ENCODE measurements at regions not wholly inside any gene's neighbourhood (a gene's known extent, or its start where the extent isn't known, plus 50 kb on each side); places are given as distances from the start of the nearest gene placed in this dataset. TPM values are rescaled to one million over a fixed set of nuclear protein-coding genes. Genes with fewer than 3 reads are reported as not detected.

DNA sequence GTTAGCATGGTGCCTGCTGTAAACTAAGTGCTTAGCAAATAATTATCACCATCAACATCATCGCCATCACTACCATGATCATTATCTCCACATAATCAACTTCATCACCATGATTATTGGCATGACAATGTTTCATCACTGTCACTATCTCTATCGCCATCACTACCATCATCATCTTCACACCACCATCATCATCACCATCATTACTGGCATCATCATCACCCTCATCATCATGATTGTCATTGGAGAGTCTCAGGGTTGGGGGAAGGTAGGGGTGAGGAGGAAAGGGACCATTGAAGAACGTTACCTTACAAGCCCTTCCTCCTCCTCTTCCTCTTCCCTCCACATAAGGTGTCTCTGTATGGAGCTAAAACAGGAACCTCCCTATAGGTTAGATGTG lies 54.9 kb upstream of the GPR26 start:
- DNase-seq = no peak

- DNase-seq = no peak
Measured at GRCh38 chr10:123611876-123612275, 54.3 kb upstream of the GPR26 start.

- DNase-seq = no peak
Measured at GRCh38 chr10:123613346-123613850, 52.8 kb upstream of the GPR26 start.

DNA sequence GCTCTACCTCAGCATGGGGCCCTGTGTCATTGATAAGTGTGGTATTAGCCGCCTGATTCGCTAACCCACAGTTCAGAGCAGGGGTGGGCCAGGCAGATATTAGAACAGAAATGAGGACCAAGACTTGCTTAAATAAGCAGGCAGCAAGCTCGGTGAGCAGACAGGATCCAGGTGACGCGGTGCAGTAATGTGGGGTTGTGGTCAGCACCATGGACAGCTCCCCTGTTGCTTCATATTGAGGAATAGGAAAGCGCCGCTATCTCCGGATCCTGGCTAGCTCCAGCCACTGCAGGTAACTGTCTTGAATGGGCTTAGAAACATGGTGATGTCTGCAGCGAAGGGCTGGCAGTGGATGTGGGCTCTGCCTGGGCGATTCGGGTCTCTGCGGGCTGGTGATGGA lies 51.3 kb upstream of the GPR26 start:
- DNase-seq = no peak

Small RNAs in the stretch of these regions (small RNA-seq; reads per million reads assigned to genes)
- gene AL160290.3 (ENCODE audit: low replicate concordance) = not detected
